K562 (cell line): ENCODE measurements at regions not wholly inside any gene's neighbourhood (a gene's known extent, or its start where the extent isn't known, plus 50 kb on each side); places are given as distances from the start of the nearest gene placed in this dataset.
A peak's percentile ranks its signal among the peaks of the same experiment; 100 is the strongest.

ENCODE experiments used
- ATF3 ChIP-seq, 2 experiments: fragments of 450-650 bp in 1 of 2; sonication (generic) in 1 of 2; formaldehyde crosslinking in 1 of 2; IDR thresholded peaks in 1 of 2; conservative IDR thresholded peaks in 1 of 2; 2 replicates each; pipeline versions ENCODE4 v1.6.1 to v1.8.1; 2016 to 2023; ENCODE audit warnings: mild to moderate bottlenecking in 2 of 2, moderate library complexity in 2 of 2, inconsistent platforms in 1 of 2, missing genetic modification reagents in 1 of 2
- BCL6 ChIP-seq: fragments of 250-450 bp; sonication (Bioruptor Pico); IDR thresholded peaks from 2 replicates; pipeline ENCODE4 v1.4.0; 2020
- BRCA1 ChIP-seq, 2 experiments: fragments of 450-650 bp in 1 of 2; sonication (generic) in 1 of 2; formaldehyde crosslinking in 1 of 2; IDR thresholded peaks; 2 replicates each; pipeline versions ENCODE4 v1.5.0 to v1.6.1; 2017 to 2020; ENCODE audit warnings: mild to moderate bottlenecking in 1 of 2, missing genetic modification reagents in 1 of 2
- BRD4 ChIP-seq: fragments of 200-600 bp; sonication (generic); IDR thresholded peaks from 2 replicates; pipeline ENCODE4 v1.6.1; 2017; ENCODE audit warnings: inconsistent platforms
- DPF2 ChIP-seq: fragments of 450-650 bp; IDR thresholded peaks from 2 replicates; pipeline ENCODE4 v1.6.1; 2016
- FOXA3 ChIP-seq, 2 experiments: fragments of 450-650 bp in 1 of 2; sonication (generic) in 1 of 2; formaldehyde crosslinking; IDR thresholded peaks in 1 of 2; conservative IDR thresholded peaks in 1 of 2; 2 replicates each; pipeline versions ENCODE4 v1.4.0 to v1.8.0; 2020 to 2022; ENCODE audit warnings: mild to moderate bottlenecking in 2 of 2, missing genetic modification reagents in 1 of 2
- GMEB1 ChIP-seq: fragments of 250-450 bp; sonication (Bioruptor Pico); IDR thresholded peaks from 2 replicates; pipeline ENCODE4 v1.4.0; 2020; ENCODE audit warnings: mild to moderate bottlenecking
- GTF2A2 ChIP-seq: IDR thresholded peaks from 2 replicates; pipeline ENCODE4 v1.6.1; 2016; ENCODE audit warnings: mild to moderate bottlenecking, missing genetic modification characterization, missing compliant biosample characterization
- HDAC1 ChIP-seq, 2 experiments: fragments of 450-650 bp; IDR thresholded peaks; 2 replicates each; pipeline ENCODE4 v1.6.1; 2016 to 2017; ENCODE audit warnings: inconsistent platforms in 1 of 2, mild to moderate bottlenecking in 1 of 2, moderate library complexity in 1 of 2
- HMGXB4 ChIP-seq: sonication (generic); formaldehyde crosslinking; IDR thresholded peaks from 2 replicates; pipeline ENCODE4 v1.8.1; 2023; ENCODE audit warnings: mild to moderate bottlenecking, missing genetic modification reagents
- HNRNPL ChIP-seq: fragments of 200-400 bp; formaldehyde crosslinking; IDR thresholded peaks from 2 replicates; pipeline ENCODE4 v1.6.1; 2017; ENCODE audit warnings: low read depth, mild to moderate bottlenecking, low read length
- IRF2 ChIP-seq: sonication (generic); formaldehyde crosslinking; IDR thresholded peaks from 2 replicates; pipeline ENCODE4 v1.8.1; 2022; ENCODE audit warnings: mild to moderate bottlenecking, missing genetic modification reagents
- MYNN ChIP-seq, 2 experiments: sonication (generic); formaldehyde crosslinking in 1 of 2; IDR thresholded peaks; 2 replicates each; pipeline versions ENCODE4 v1.5.0 to v1.6.1; 2016 to 2020; ENCODE audit warnings: antibody characterized with exemption in 1 of 2, missing genetic modification reagents in 1 of 2
- PHB2 ChIP-seq: fragments of 450-650 bp; IDR thresholded peaks from 2 replicates; pipeline ENCODE4 v1.6.1; 2017; ENCODE audit warnings: low read depth
- POLR2B ChIP-seq: fragments of 450-650 bp; IDR thresholded peaks from 2 replicates; pipeline ENCODE4 v1.6.1; 2018; ENCODE audit warnings: low read depth; ENCODE audit not compliant: partially characterized antibody
- PTBP1 ChIP-seq: fragments of 200-400 bp; formaldehyde crosslinking; IDR thresholded peaks from 2 replicates; pipeline ENCODE4 v1.6.1; 2017; ENCODE audit warnings: low read depth, low read length
- PYGO2 ChIP-seq: fragments of 450-650 bp; IDR thresholded peaks from 2 replicates; pipeline ENCODE4 v1.6.1; 2016; ENCODE audit warnings: mild to moderate bottlenecking, missing genetic modification characterization, moderate library complexity, missing compliant biosample characterization
- RCOR1 ChIP-seq, 2 experiments: IDR thresholded peaks; 2 replicates each; pipeline ENCODE4 v1.6.1; 2012; ENCODE audit warnings: low read depth in 2 of 2, low read length in 2 of 2, borderline replicate concordance in 1 of 2, improper control_type of control experiment in 1 of 2
- SMARCC2 ChIP-seq: fragments of 450-650 bp; IDR thresholded peaks from 2 replicates; pipeline ENCODE4 v1.6.1; 2017; ENCODE audit warnings: antibody characterized with exemption, moderate library complexity, mild to moderate bottlenecking, low read depth
- SNRNP70 ChIP-seq: fragments of 200-400 bp; formaldehyde crosslinking; optimal IDR thresholded peaks from 2 replicates; pipeline ENCODE3; 2017; ENCODE audit warnings: low read depth, low read length
- TCF15 ChIP-seq: fragments of 250-450 bp; sonication (Bioruptor Pico); IDR thresholded peaks from 2 replicates; pipeline ENCODE4 v1.8.0; 2022; ENCODE audit warnings: moderate library complexity, mild to moderate bottlenecking, inconsistent platforms
- TOE1 ChIP-seq, 2 experiments: fragments of 450-650 bp in 1 of 2; sonication (generic) in 1 of 2; formaldehyde crosslinking in 1 of 2; IDR thresholded peaks; 2 replicates each; pipeline versions ENCODE4 v1.7.1 to v1.8.0; 2016 to 2022; ENCODE audit warnings: borderline replicate concordance in 2 of 2, mild to moderate bottlenecking in 2 of 2, antibody characterized with exemption in 1 of 2, inconsistent platforms in 1 of 2, low read depth in 1 of 2, missing genetic modification reagents in 1 of 2, moderate library complexity in 1 of 2
- ZNF24 ChIP-seq: fragments of 450-650 bp; IDR thresholded peaks from 2 replicates; pipeline ENCODE4 v1.6.1; 2016
- ZNF347 ChIP-seq: fragments of 450-650 bp; formaldehyde crosslinking; IDR thresholded peaks from 2 replicates; pipeline ENCODE4 v1.4.0; 2020; ENCODE audit warnings: low read depth, mild to moderate bottlenecking, moderate library complexity
- ZNF384 ChIP-seq: IDR thresholded peaks from 2 replicates; pipeline ENCODE4 v1.6.1; 2012; ENCODE audit warnings: low read depth, low read length, improper control_type of control experiment
- ZNF583 ChIP-seq: fragments of 250-450 bp; sonication (Bioruptor Pico); IDR thresholded peaks from 2 replicates; pipeline ENCODE4 v1.4.0; 2020

- no peak for TF ChIP-seq SNRNP70
- no peak for TF ChIP-seq HNRNPL
- TF ChIP-seq ZNF384 = peak; percentile 94
- no peak for TF ChIP-seq POLR2B
- no peak for TF ChIP-seq PHB2
- TF ChIP-seq ZNF24 = peak; percentile 25; the same call in 1 of the 2 replicates
- TF ChIP-seq DPF2 = peak; percentile 85
- TF ChIP-seq GMEB1 = no peak
- TF ChIP-seq FOXA3 (CRISPR knock-in tag; conservative IDR thresholded peaks at IDR 0.05 in 1 of 2, IDR thresholded peaks at IDR 0.05 in 1 of 2) = no peak
- TF ChIP-seq BCL6 (CRISPR knock-in tag) = no peak
- no peak for TF ChIP-seq IRF2 (CRISPR knock-in tag)
- no peak for TF ChIP-seq ZNF583 (CRISPR knock-in tag)
- TF ChIP-seq HMGXB4 (CRISPR knock-in tag) = no peak
- TF ChIP-seq PYGO2 (tag) = peak; percentile 63; the same call in 1 of the 2 replicates
- TF ChIP-seq TOE1 (IDR thresholded peaks at IDR 0.05; ENCODE audit: borderline replicate concordance) = no peak
- no peak for TF ChIP-seq TOE1 (CRISPR knock-in tag; IDR thresholded peaks at IDR 0.05; ENCODE audit: borderline replicate concordance, low read depth)
- TF ChIP-seq SMARCC2 = no peak
- TF ChIP-seq PTBP1 = no peak
- peak in 1 of 2 experiments; percentile 36; a peak in 1 of 4 replicates for TF ChIP-seq HDAC1 (IDR thresholded peaks at IDR 0.05)
- TF ChIP-seq RCOR1 (IDR thresholded peaks at IDR 0.05; ENCODE audit: borderline replicate concordance in 1 of 2, low read depth in 2 of 2, low read length in 2 of 2) = peak in 1 of 2 experiments; percentile 29; a peak in 1 of 4 replicates
- TF ChIP-seq GTF2A2 (tag) = peak; percentile 42
- no peak for TF ChIP-seq BRCA1 (IDR thresholded peaks at IDR 0.05)
- no peak for TF ChIP-seq BRCA1 (CRISPR knock-in tag; IDR thresholded peaks at IDR 0.05)
- no peak for TF ChIP-seq TCF15 (CRISPR knock-in tag)
- no peak for TF ChIP-seq ATF3 (IDR thresholded peaks at IDR 0.05)
- TF ChIP-seq ATF3 (CRISPR knock-in tag; conservative IDR thresholded peaks at IDR 0.05) = no peak
- no peak for TF ChIP-seq ZNF347 (CRISPR knock-in tag)
- no peak for TF ChIP-seq MYNN (IDR thresholded peaks at IDR 0.05)
- no peak for TF ChIP-seq MYNN (CRISPR knock-in tag; IDR thresholded peaks at IDR 0.05)
- no peak for TF ChIP-seq BRD4
These were observed 106.0 kb upstream of the TRIM24 start (continued) for GRCh38 chr7:138354066-138354465.
